H9 (cell line): ENCODE measurements at regions not wholly inside any gene's neighbourhood (a gene's known extent, or its start where the extent isn't known, plus 50 kb on each side); places are given as distances from the start of the nearest gene placed in this dataset.

ENCODE experiments used
- DNase-seq: peaks from one replicate; pipeline ENCODE4 v3.0.0-alpha.2; 2017
- H2AFZ ChIP-seq: one replicate; pipeline ENCODE4 v1.6.1; 2013; ENCODE audit warnings: mild to moderate bottlenecking, low read length, control low read depth, moderate library complexity
- H2AK5ac ChIP-seq: 2 replicates; pipeline ENCODE4 v1.6.1; 2013; ENCODE audit warnings: low read length, control low read depth, mixed read lengths; ENCODE audit not compliant: insufficient read length
- H2BK120ac ChIP-seq: one replicate; pipeline ENCODE4 v1.6.1; 2013; ENCODE audit warnings: low read depth, mild to moderate bottlenecking, low read length, control low read depth, inconsistent platforms; ENCODE audit not compliant: poor library complexity, severe bottlenecking
- H2BK12ac ChIP-seq: 2 replicates; pipeline ENCODE4 v1.6.1; 2013; ENCODE audit warnings: low read length, control low read depth, mixed read lengths, low read depth; ENCODE audit not compliant: insufficient read length
- H2BK15ac ChIP-seq: 2 replicates; pipeline ENCODE4 v1.6.1; 2013; ENCODE audit warnings: low read depth, low read length, control low read depth
- H2BK20ac ChIP-seq: one replicate; pipeline ENCODE4 v1.6.1; 2013; ENCODE audit warnings: low read depth, mild to moderate bottlenecking, low read length, control low read depth, inconsistent platforms; ENCODE audit not compliant: poor library complexity, severe bottlenecking
- H2BK5ac ChIP-seq: 2 replicates; pipeline ENCODE4 v1.6.1; 2013; ENCODE audit warnings: low read length, control low read depth, mixed read lengths; ENCODE audit not compliant: insufficient read length
- H3K14ac ChIP-seq: 2 replicates; pipeline ENCODE4 v1.6.1; 2013; ENCODE audit warnings: low read length, control low read depth; ENCODE audit not compliant: insufficient read depth
- H3K18ac ChIP-seq: 2 replicates; pipeline ENCODE4 v1.6.1; 2013; ENCODE audit warnings: low read depth, mild to moderate bottlenecking, mixed read lengths, low read length, control low read depth; ENCODE audit not compliant: insufficient read length
- H3K23ac ChIP-seq: 2 replicates; pipeline ENCODE4 v1.6.1; 2013; ENCODE audit warnings: low read length, control low read depth, mixed read lengths, low read depth; ENCODE audit not compliant: insufficient read length
- H3K23me2 ChIP-seq: 2 replicates; pipeline ENCODE4 v1.6.1; 2013; ENCODE audit warnings: low read depth, mild to moderate bottlenecking, mixed read lengths, low read length, control low read depth; ENCODE audit not compliant: insufficient read length, poor library complexity, severe bottlenecking
- H3K27ac ChIP-seq: 2 replicates; pipeline ENCODE4 v1.5.1; 2013; ENCODE audit warnings: low read length, control low read depth, mixed read lengths, low read depth; ENCODE audit not compliant: insufficient read length
- H3K27me3 ChIP-seq: 2 replicates; pipeline ENCODE4 v1.6.1; 2013; ENCODE audit warnings: low read length, control low read depth, inconsistent platforms; ENCODE audit not compliant: insufficient read depth
- H3K4ac ChIP-seq: 2 replicates; pipeline ENCODE4 v1.6.1; 2013; ENCODE audit warnings: low read depth, mild to moderate bottlenecking, control low read depth, inconsistent platforms, low read length, moderate library complexity
- H3K4me1 ChIP-seq: 2 replicates; pipeline ENCODE4 v1.6.1; 2013; ENCODE audit warnings: low read length, control low read depth, inconsistent platforms; ENCODE audit not compliant: insufficient read depth
- H3K4me2 ChIP-seq: 2 replicates; pipeline ENCODE4 v1.6.1; 2013; ENCODE audit warnings: low read length, control low read depth, mixed read lengths; ENCODE audit not compliant: insufficient read length, insufficient read depth
- H3K56ac ChIP-seq: 2 replicates; pipeline ENCODE4 v1.6.1; 2013; ENCODE audit warnings: low read depth, mild to moderate bottlenecking, mixed read lengths, low read length, control low read depth; ENCODE audit not compliant: insufficient read length
- H3K79me1 ChIP-seq: 2 replicates; pipeline ENCODE4 v1.6.1; 2013; ENCODE audit warnings: low read depth, mild to moderate bottlenecking, moderate library complexity, low read length, control low read depth, inconsistent platforms; ENCODE audit not compliant: insufficient read depth, poor library complexity, severe bottlenecking
- H3K79me2 ChIP-seq: 2 replicates; pipeline ENCODE4 v1.6.1; 2013; ENCODE audit warnings: low read length, control low read depth, inconsistent platforms; ENCODE audit not compliant: insufficient read depth
- H3K9ac ChIP-seq: 2 replicates; pipeline ENCODE4 v1.6.1; 2013; ENCODE audit warnings: low read length, control low read depth, mixed read lengths; ENCODE audit not compliant: insufficient read length; ENCODE audit errors: extremely low read depth
- H3K9me3 ChIP-seq: one replicate; pipeline ENCODE4 v1.6.1; 2013; ENCODE audit warnings: low read depth, low read length, inconsistent platforms; ENCODE audit not compliant: control insufficient read depth
- H3T11ph ChIP-seq: one replicate; pipeline ENCODE4 v1.6.1; 2013; ENCODE audit warnings: mild to moderate bottlenecking, low read length, control low read depth, inconsistent platforms
- H4K20me1 ChIP-seq: one replicate; pipeline ENCODE4 v1.6.1; 2013; ENCODE audit not compliant: control insufficient read depth, insufficient read length, insufficient read depth
- H4K5ac ChIP-seq: 2 replicates; pipeline ENCODE4 v1.6.1; 2013; ENCODE audit warnings: low read depth, mild to moderate bottlenecking, mixed read lengths, low read length, control low read depth; ENCODE audit not compliant: insufficient read length
- H4K8ac ChIP-seq: replicated peaks from 2 replicates; pipeline ENCODE4 v1.6.1; 2013; ENCODE audit warnings: low read length, control low read depth, mixed read lengths, low read depth; ENCODE audit not compliant: insufficient read length
- H4K91ac ChIP-seq: 2 replicates; pipeline ENCODE4 v1.6.1; 2013; ENCODE audit warnings: low read depth, mild to moderate bottlenecking, moderate library complexity, mixed read lengths, low read length, control low read depth; ENCODE audit not compliant: insufficient read length
- H3K27ac Mint-ChIP-seq, 3 experiments: 2 replicates in 2 of 3; 3 replicates in 1 of 3; pipeline ENCODE4 v1.8.0; 2020 to 2021; ENCODE audit warnings: mixed read lengths in 3 of 3, mild to moderate bottlenecking in 1 of 3, moderate library complexity in 1 of 3
- H3K27me3 Mint-ChIP-seq: 2 replicates; pipeline ENCODE4 v1.8.0; 2021; ENCODE audit warnings: low read depth, mild to moderate bottlenecking, moderate library complexity, mixed read lengths
- H3K36me3 Mint-ChIP-seq, 3 experiments: 2 replicates in 2 of 3; 3 replicates in 1 of 3; pipeline ENCODE4 v1.8.0; 2020 to 2021; ENCODE audit warnings: low read depth in 3 of 3, mixed read lengths in 3 of 3; ENCODE audit not compliant: insufficient read depth in 1 of 3
- H3K4me1 Mint-ChIP-seq, 2 experiments: 2 replicates each; pipeline ENCODE4 v1.8.0; 2020; ENCODE audit warnings: mixed read lengths in 2 of 2
- H3K4me3 Mint-ChIP-seq, 2 experiments: 2 replicates in 1 of 2; 3 replicates in 1 of 2; pipeline ENCODE4 v1.8.0; 2020 to 2021; ENCODE audit warnings: mild to moderate bottlenecking in 2 of 2, mixed read lengths in 2 of 2, moderate library complexity in 1 of 2
- H3K9me3 Mint-ChIP-seq, 2 experiments: 2 replicates in 1 of 2; 3 replicates in 1 of 2; pipeline ENCODE4 v1.8.0; 2020; ENCODE audit warnings: mild to moderate bottlenecking in 2 of 2, mixed read lengths in 2 of 2, moderate library complexity in 1 of 2
- WGBS: extraction: QIAGEN DNeasy Blood & Tissue Kit; methylation state at CpG from one replicate; pipeline ENCODE4 v1.1.7; 2013; ENCODE audit warnings: missing lambda C conversion rate, low lambda C conversion rate, mixed read lengths; ENCODE audit not compliant: insufficient read length; ENCODE audit errors: extremely low coverage; 5-methylcytosine and 5-hydroxymethylcytosine counted together
- TF ChIP-seq, protein P1 (sequence below): fragments of 200-600 bp; sonication (generic); conservative IDR thresholded peaks from 3 replicates; pipeline ENCODE4 v1.8.0; 2021; ENCODE audit warnings: antibody characterized with exemption, mild to moderate bottlenecking

DNA sequence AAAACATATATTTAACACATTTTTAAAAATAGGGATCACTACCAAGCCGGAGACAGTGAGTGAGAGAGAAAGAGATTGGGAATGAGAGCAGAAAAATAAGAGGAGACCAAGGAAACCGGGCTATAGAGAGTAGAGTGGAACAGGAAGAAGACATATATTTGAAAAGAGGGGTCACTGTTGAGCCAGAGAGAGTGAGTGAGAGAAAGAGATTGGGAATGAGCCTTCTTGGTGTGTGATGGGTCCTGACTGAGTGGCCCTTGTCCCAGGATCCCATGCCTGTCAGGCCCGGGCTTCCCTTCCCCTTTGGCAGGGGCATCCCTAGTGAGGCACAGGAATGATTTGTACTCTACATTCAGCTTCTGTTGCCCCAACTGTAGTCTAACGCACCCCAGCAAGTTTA, 646.6 kb downstream of the NTRK3 start:
- Histone ChIP-seq H3K23ac (no peak overlapping the region), H2AK5ac (no peak overlapping the region)

More for the DNA sequence above, 646.6 kb downstream of the NTRK3 start:
- no peak overlapping the region for H3K4ac ChIP-seq
- no peak overlapping the region for H3K56ac ChIP-seq
- no peak overlapping the region for H2AFZ ChIP-seq
- no peak overlapping the region for H2BK120ac ChIP-seq
- no peaks in the 10 kb centered on the region for H3K79me2 ChIP-seq
- H3K27me3 ChIP-seq = no peaks in the 10 kb centered on the region
- no peaks in the 10 kb centered on the region; the same call in none of the 2 replicates for H3K27me3 Mint-ChIP-seq
- H4K5ac ChIP-seq = no peak overlapping the region
- WGBS = no CpG with 5 or more reads among the region's 4 CpGs
- H3K4me1 Mint-ChIP-seq = peaks cover 0 to 3% of the 10 kb centered on the region in 2 experiments; a peak in 1 of 4 replicates
- no peaks in the 10 kb centered on the region for H3K79me1 ChIP-seq
- no peak overlapping the region for H4K8ac ChIP-seq
- H3K27ac Mint-ChIP-seq = no peak overlapping the region
- H3K9me3 Mint-ChIP-seq = no peaks in the 10 kb centered on the region
- H3K27ac ChIP-seq = no peak overlapping the region
- no peak for DNase-seq
- no peaks in the 10 kb centered on the region for H3K36me3 Mint-ChIP-seq
- no peak overlapping the region for H3T11ph ChIP-seq
- no peak overlapping the region for H3K18ac ChIP-seq
- no peaks in the 10 kb centered on the region for H3K23me2 ChIP-seq
- no peaks in the 10 kb centered on the region for H4K20me1 ChIP-seq
- H2BK20ac ChIP-seq = no peak overlapping the region
- H3K4me3 Mint-ChIP-seq = no peak overlapping the region
- no peak overlapping the region for H3K14ac ChIP-seq
- H3K9me3 ChIP-seq = no peaks in the 10 kb centered on the region
- TF ChIP-seq, protein P1, sequence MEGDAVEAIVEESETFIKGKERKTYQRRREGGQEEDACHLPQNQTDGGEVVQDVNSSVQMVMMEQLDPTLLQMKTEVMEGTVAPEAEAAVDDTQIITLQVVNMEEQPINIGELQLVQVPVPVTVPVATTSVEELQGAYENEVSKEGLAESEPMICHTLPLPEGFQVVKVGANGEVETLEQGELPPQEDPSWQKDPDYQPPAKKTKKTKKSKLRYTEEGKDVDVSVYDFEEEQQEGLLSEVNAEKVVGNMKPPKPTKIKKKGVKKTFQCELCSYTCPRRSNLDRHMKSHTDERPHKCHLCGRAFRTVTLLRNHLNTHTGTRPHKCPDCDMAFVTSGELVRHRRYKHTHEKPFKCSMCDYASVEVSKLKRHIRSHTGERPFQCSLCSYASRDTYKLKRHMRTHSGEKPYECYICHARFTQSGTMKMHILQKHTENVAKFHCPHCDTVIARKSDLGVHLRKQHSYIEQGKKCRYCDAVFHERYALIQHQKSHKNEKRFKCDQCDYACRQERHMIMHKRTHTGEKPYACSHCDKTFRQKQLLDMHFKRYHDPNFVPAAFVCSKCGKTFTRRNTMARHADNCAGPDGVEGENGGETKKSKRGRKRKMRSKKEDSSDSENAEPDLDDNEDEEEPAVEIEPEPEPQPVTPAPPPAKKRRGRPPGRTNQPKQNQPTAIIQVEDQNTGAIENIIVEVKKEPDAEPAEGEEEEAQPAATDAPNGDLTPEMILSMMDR = no peak
- H3K4me2 ChIP-seq = no peak overlapping the region
- no peak overlapping the region for H2BK15ac ChIP-seq
- no peak overlapping the region for H2BK12ac ChIP-seq
- no peaks in the 10 kb centered on the region for H3K4me1 ChIP-seq
- H3K9ac ChIP-seq = no peak overlapping the region
- H2BK5ac ChIP-seq = no peak overlapping the region
- no peak overlapping the region for H4K91ac ChIP-seq
